ENCODE measurements at regions not wholly inside any gene's neighbourhood (a gene's known extent, or its start where the extent isn't known, plus 50 kb on each side); places are given as distances from the start of the nearest gene placed in this dataset.

- Mint-ChIP-seq H3K4me1 (no peaks in the 10 kb centered on the region), H3K9me3 (peaks cover 9% of the 10 kb centered on the region), H3K36me3 (no peaks in the 10 kb centered on the region), H3K27me3 (no peaks in the 10 kb centered on the region), H3K4me3 (no peak overlapping the region), H3K27ac (no peak overlapping the region)
Observed at GRCh38 chr5:166317425-166317824, 1974.0 kb upstream of the WWC1 start.

DNA sequence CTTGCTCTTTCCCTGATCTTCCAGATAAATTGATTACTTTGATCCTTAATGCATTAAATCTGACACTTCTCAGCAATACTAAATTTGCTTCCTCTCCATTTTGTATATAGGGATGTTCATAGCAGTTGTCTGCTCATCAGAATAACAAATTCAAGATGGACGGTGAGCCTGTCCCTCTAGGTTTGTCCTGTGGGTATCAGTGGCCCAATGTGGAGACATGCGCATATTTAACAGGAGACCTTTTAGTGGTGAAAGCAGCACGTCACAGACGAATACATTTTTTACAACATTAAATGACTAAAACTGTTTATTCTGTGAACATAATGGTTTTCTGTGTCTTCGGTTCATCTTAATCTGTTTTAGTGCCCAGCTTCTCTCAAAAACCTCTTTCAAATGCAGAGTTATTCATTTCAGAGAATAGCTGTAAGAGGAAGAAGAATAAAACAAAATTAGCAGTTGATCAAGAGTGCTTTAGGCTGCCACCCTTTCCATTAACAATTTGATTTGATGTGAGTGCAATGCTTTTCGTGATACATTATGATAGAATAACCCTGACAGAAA, 1970.4 kb upstream of the WWC1 start:
- no peaks in the 10 kb centered on the region for H3K36me3 Mint-ChIP-seq
- H3K9me3 Mint-ChIP-seq = no peaks in the 10 kb centered on the region
- no peaks in the 10 kb centered on the region for H3K27me3 Mint-ChIP-seq
- no peak overlapping the region for H3K4me3 Mint-ChIP-seq
- no peaks in the 10 kb centered on the region for H3K4me1 Mint-ChIP-seq
- no peak overlapping the region for H3K27ac Mint-ChIP-seq

DNA sequence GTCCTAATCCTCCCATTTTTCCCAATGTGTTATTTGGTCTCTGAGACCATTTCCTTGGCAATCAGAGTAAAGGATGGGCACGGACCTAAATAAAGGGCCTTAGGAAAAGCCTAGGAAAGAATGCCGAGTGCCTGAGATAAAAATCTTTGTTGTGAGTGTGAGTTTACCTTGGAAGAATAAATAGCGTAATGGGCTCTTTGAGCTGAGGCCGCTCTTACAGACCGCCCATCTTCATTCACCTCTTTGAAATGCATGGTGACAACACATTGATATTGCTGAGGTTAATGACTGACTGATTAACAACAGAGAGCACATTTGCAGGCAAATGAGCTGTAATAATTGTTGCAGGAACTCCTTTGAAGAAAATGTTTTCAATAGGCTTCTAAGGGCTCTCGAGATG, 1967.1 kb upstream of the WWC1 start:
- no peaks in the 10 kb centered on the region for H3K27me3 Mint-ChIP-seq
- H3K9me3 Mint-ChIP-seq = no peaks in the 10 kb centered on the region
- H3K4me3 Mint-ChIP-seq = no peak overlapping the region
- no peak overlapping the region for H3K27ac Mint-ChIP-seq
- H3K36me3 Mint-ChIP-seq = no peaks in the 10 kb centered on the region
- no peaks in the 10 kb centered on the region for H3K4me1 Mint-ChIP-seq

- no peaks in the 10 kb centered on the region for H3K4me1 Mint-ChIP-seq
- H3K27me3 Mint-ChIP-seq = no peaks in the 10 kb centered on the region
- H3K36me3 Mint-ChIP-seq = no peaks in the 10 kb centered on the region
- H3K27ac Mint-ChIP-seq = no peak overlapping the region
- peaks cover 8% of the 10 kb centered on the region for H3K9me3 Mint-ChIP-seq
- H3K4me3 Mint-ChIP-seq = no peak overlapping the region
Observed at GRCh38 chr5:166329149-166329800, 1962.2 kb upstream of the WWC1 start.

- H3K9me3 Mint-ChIP-seq = peaks cover 9% of the 10 kb centered on the region
- no peak overlapping the region for H3K27ac Mint-ChIP-seq
- H3K27me3 Mint-ChIP-seq = no peaks in the 10 kb centered on the region
- no peak overlapping the region for H3K4me3 Mint-ChIP-seq
- H3K36me3 Mint-ChIP-seq = no peaks in the 10 kb centered on the region
- H3K4me1 Mint-ChIP-seq = no peaks in the 10 kb centered on the region
Observed at GRCh38 chr5:166330036-166330435, 1961.4 kb upstream of the WWC1 start.

- H3K9me3 Mint-ChIP-seq = peaks cover 16% of the 10 kb centered on the region
- no peak overlapping the region for H3K27ac Mint-ChIP-seq
- no peaks in the 10 kb centered on the region for H3K36me3 Mint-ChIP-seq
- H3K4me3 Mint-ChIP-seq = no peak overlapping the region
- no peaks in the 10 kb centered on the region for H3K4me1 Mint-ChIP-seq
- H3K27me3 Mint-ChIP-seq = no peaks in the 10 kb centered on the region
Observed at GRCh38 chr5:166331521-166331920, 1959.9 kb upstream of the WWC1 start.

- no peaks in the 10 kb centered on the region for H3K27me3 Mint-ChIP-seq
- H3K36me3 Mint-ChIP-seq = no peaks in the 10 kb centered on the region
- H3K27ac Mint-ChIP-seq = no peak overlapping the region
- no peaks in the 10 kb centered on the region for H3K4me1 Mint-ChIP-seq
- H3K4me3 Mint-ChIP-seq = no peak overlapping the region
- H3K9me3 Mint-ChIP-seq = peaks cover 21% of the 10 kb centered on the region
Observed at GRCh38 chr5:166338801-166339200, 1952.6 kb upstream of the WWC1 start.

DNA sequence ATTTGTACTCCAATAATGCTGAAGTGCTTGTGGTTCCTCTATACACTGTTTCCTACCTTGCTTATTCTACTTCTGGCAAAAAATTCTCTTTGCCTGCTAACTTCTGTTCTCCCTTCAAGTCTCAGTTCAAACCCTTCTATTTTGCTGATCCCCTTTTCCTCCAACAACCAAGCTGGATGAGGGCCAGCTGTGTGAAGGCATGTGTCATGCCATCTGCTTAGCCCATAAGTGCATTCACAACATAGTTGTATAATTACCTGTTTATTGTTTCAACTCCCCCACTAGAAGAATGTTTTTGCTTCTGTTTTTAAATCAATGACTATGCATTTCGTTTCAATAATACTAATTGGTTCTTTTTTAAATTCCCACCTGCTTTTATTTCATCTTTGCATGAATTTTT, 1951.4 kb upstream of the WWC1 start:
- no peak overlapping the region for H3K27ac Mint-ChIP-seq
- no peak overlapping the region for H3K4me3 Mint-ChIP-seq
- H3K27me3 Mint-ChIP-seq = no peaks in the 10 kb centered on the region
- H3K36me3 Mint-ChIP-seq = no peaks in the 10 kb centered on the region
- peaks cover 20% of the 10 kb centered on the region for H3K9me3 Mint-ChIP-seq
- H3K4me1 Mint-ChIP-seq = no peaks in the 10 kb centered on the region

DNA sequence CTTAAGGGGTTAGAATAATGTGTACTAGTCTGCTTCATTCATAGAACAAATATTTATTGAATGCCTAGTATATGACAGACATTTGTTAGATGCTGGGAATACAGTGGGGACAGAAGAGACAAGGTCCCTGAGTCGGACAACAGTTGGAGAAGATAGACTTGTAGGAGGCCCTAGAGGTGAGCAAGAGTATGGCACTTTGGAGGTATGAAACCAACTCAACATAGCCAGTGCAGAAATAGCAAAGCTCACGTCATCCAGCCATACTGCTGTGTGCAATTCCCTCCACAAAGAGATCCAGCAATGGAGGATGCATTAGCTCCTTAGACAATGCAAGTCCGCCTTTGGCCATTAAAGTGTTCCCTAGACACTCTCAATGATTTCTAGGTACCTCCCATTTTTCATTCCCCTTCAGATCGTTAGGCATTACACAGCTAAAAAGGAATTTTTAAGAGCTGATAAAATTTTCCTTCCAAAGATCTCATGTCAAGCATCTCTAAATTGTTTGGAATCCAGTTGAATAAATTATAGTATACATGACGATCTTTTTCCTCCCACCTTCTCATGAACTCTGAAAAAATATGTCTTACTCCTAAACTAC, 1949.6 kb upstream of the WWC1 start:
- Mint-ChIP-seq H3K9me3 (peaks cover 10% of the 10 kb centered on the region), H3K27me3 (no peaks in the 10 kb centered on the region), H3K4me3 (no peak overlapping the region), H3K36me3 (no peaks in the 10 kb centered on the region), H3K4me1 (no peaks in the 10 kb centered on the region), H3K27ac (no peak overlapping the region)

DNA sequence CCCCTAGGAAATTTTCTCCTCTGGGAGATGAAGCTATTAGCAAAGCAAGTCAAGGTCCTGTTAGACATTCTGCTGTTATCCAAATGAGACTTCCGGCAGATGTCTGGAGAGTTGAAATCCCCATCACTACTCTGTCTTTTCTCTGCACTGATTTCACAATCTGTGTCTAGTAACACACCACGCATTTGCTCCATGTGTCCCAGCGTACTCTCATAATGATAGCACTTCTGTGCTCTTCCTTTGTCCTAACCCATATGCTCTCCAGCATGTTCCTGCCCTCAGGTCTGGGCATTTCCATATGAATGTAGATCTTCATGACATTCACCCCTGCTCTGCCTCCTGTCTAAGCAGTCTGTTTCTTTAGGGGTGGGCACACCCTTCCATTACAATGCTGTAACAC, 1949.0 kb upstream of the WWC1 start:
- Mint-ChIP-seq H3K27ac (no peak overlapping the region), H3K4me3 (no peak overlapping the region), H3K4me1 (no peaks in the 10 kb centered on the region), H3K36me3 (no peaks in the 10 kb centered on the region), H3K27me3 (no peaks in the 10 kb centered on the region), H3K9me3 (peaks cover 9% of the 10 kb centered on the region)

DNA sequence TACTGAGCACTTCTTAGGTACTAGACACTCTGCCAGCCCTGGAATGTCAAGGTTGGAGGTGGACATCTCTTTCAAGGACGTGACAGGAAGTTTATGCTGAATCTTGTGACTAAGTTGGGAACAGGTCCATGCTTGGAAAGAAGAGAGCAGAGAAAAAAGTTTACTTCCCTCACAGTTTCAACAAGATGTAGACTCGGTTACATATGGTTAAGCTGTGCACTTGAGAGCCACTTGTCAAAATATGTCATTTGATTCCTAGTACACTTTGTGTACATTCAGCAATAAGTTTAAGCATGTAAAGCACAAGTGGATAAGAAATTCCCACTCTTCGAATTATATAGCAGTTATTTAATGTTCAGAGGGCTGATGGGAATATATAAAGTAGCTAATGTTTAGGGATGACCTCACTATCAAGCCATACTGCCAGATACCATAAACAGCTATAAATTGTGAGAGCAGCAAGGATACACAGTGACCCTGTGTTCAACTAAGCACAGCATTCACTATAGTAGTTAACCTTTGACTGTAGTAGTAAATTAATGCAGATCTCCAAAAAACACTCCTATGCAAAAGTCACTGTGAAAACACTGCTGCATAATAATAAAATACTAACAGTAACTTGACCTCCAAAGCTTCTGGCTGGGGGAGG, 1944.6 kb upstream of the WWC1 start:
- no peak overlapping the region for H3K27ac Mint-ChIP-seq
- H3K27me3 Mint-ChIP-seq = no peaks in the 10 kb centered on the region
- H3K4me1 Mint-ChIP-seq = no peaks in the 10 kb centered on the region
- H3K4me3 Mint-ChIP-seq = no peak overlapping the region
- no peaks in the 10 kb centered on the region for H3K36me3 Mint-ChIP-seq
- H3K9me3 Mint-ChIP-seq = peaks cover 18% of the 10 kb centered on the region

- no peaks in the 10 kb centered on the region for H3K4me1 Mint-ChIP-seq
- no peaks in the 10 kb centered on the region for H3K27me3 Mint-ChIP-seq
- H3K27ac Mint-ChIP-seq = no peak overlapping the region
- peaks cover 9% of the 10 kb centered on the region for H3K9me3 Mint-ChIP-seq
- H3K36me3 Mint-ChIP-seq = no peaks in the 10 kb centered on the region
- no peak overlapping the region for H3K4me3 Mint-ChIP-seq
Observed at GRCh38 chr5:166349046-166349445, 1942.4 kb upstream of the WWC1 start.

- no peaks in the 10 kb centered on the region for H3K27me3 Mint-ChIP-seq
- H3K4me3 Mint-ChIP-seq = no peak overlapping the region
- H3K4me1 Mint-ChIP-seq = no peaks in the 10 kb centered on the region
- peaks cover 9% of the 10 kb centered on the region for H3K9me3 Mint-ChIP-seq
- no peak overlapping the region for H3K27ac Mint-ChIP-seq
- H3K36me3 Mint-ChIP-seq = no peaks in the 10 kb centered on the region
Observed at GRCh38 chr5:166353580-166353979, 1937.9 kb upstream of the WWC1 start.

- no peaks in the 10 kb centered on the region for H3K4me1 Mint-ChIP-seq
- peaks cover 4% of the 10 kb centered on the region for H3K9me3 Mint-ChIP-seq
- no peaks in the 10 kb centered on the region for H3K27me3 Mint-ChIP-seq
- H3K4me3 Mint-ChIP-seq = no peak overlapping the region
- no peaks in the 10 kb centered on the region for H3K36me3 Mint-ChIP-seq
- H3K27ac Mint-ChIP-seq = no peak overlapping the region
Observed at GRCh38 chr5:166354332-166354731, 1937.1 kb upstream of the WWC1 start.

GRCh38 chr5:166356096-166356495, 1935.3 kb upstream of the WWC1 start:
- H3K36me3 Mint-ChIP-seq = no peaks in the 10 kb centered on the region
- no peak overlapping the region for H3K27ac Mint-ChIP-seq
- no peak overlapping the region for H3K4me3 Mint-ChIP-seq
- no peaks in the 10 kb centered on the region for H3K9me3 Mint-ChIP-seq
- H3K27me3 Mint-ChIP-seq = no peaks in the 10 kb centered on the region
- no peaks in the 10 kb centered on the region for H3K4me1 Mint-ChIP-seq

GRCh38 chr5:166358127-166358830, 1933.2 kb upstream of the WWC1 start:
- Mint-ChIP-seq H3K4me3 (no peak overlapping the region), H3K27ac (no peak overlapping the region), H3K9me3 (peaks cover 6% of the 10 kb centered on the region), H3K27me3 (no peaks in the 10 kb centered on the region), H3K4me1 (no peaks in the 10 kb centered on the region), H3K36me3 (no peaks in the 10 kb centered on the region)
